Vagina (tissue), 2 donors: ENCODE measurements at regions not wholly inside any gene's neighbourhood (a gene's known extent, or its start where the extent isn't known, plus 50 kb on each side); places are given as distances from the start of the nearest gene placed in this dataset.

Experiments
- DNase-seq, 2 donors: peaks; one replicate each; pipeline ENCODE4 v3.0.0-alpha.2; 2017; ENCODE audit errors: extremely low spot score in 2 of 2
- H3K27ac ChIP-seq: fragments of 200-600 bp; sonication (generic); one replicate; pipeline ENCODE4 v1.5.1; 2019
- H3K27me3 ChIP-seq: fragments of 200-600 bp; sonication (generic); one replicate; pipeline ENCODE4 v1.5.1; 2019
- H3K36me3 ChIP-seq, 2 donors: fragments of 200-600 bp; sonication (generic); one replicate each; pipeline ENCODE4 v1.5.1; 2017 to 2019
- H3K4me1 ChIP-seq: fragments of 200-600 bp; sonication (generic); one replicate; pipeline ENCODE4 v1.5.1; 2019
- H3K4me3 ChIP-seq, 2 donors: fragments of 200-600 bp; sonication (generic); 1 replicate in 1 of 2; 2 replicates in 1 of 2; pipeline ENCODE4 v1.5.1; 2016 to 2019
- H3K9me3 ChIP-seq: fragments of 200-600 bp; sonication (generic); one replicate; pipeline ENCODE4 v1.5.1; 2019
- POLR2A ChIP-seq, 2 donors: fragments of 450-650 bp; IDR thresholded peaks; one replicate each; pipeline ENCODE4 v1.6.1; 2017; ENCODE audit warnings: antibody characterized with exemption in 2 of 2, mild to moderate bottlenecking in 2 of 2, moderate library complexity in 2 of 2
- POLR2AphosphoS5 ChIP-seq, 2 donors: sonication (generic); formaldehyde crosslinking; IDR thresholded peaks; one replicate each; pipeline ENCODE4 v1.9.0; 2017; ENCODE audit warnings: antibody characterized with exemption in 2 of 2, mild to moderate bottlenecking in 2 of 2, low read depth in 1 of 2; ENCODE audit not compliant: insufficient read depth in 1 of 2
- intact Hi-C: fragments of 100-400 bp; cut with DNase I; formaldehyde crosslinking; loops from one replicate; pipeline ENCODE4 v1.15.1; 2023
- TF ChIP-seq, protein P1 (sequence below), 3 experiments: fragments of 450-650 bp in 2 of 3; fragments of 200-600 bp in 1 of 3; sonication (generic) in 1 of 3; IDR thresholded peaks; one replicate each; pipeline ENCODE4 v1.5.1; 2017 to 2019; ENCODE audit warnings: antibody characterized with exemption in 3 of 3, mild to moderate bottlenecking in 2 of 3, moderate library complexity in 2 of 3

DNA sequence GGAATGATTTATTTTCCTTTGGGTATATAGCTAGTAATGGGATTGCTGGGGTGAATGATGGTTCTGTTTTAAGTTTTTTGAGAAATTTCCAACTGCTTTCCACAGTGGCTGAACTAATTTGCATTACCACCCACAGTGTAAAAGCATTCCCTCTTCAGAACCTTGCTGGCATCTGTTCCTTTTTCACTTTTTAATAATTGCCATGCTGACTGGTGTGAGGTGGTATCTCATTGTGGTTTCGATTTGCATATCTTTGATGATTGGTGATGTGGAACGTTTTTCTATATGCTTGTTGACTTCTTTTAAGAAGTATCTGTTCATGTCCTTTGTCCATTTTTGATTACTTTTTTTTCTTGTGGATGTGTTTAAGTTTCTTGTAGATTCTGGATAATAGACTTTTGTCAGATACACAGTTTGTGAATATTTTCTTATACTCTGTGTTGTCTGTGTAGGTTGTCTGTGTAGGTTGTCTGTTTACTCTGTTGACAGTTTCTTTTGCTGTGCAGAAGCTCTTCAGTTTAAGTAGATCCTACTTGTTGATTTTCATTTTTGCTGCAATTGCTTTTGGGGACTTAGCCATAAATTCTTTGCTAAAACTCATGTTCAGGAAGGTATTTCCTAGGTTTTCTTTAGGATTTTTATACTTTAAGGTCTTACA, 291.8 kb upstream of the DDI1 start:
- no peaks in the 10 kb centered on the region for H3K9me3 ChIP-seq
- no peaks in the 10 kb centered on the region for H3K36me3 ChIP-seq
- no peaks in the 10 kb centered on the region for H3K4me1 ChIP-seq
- no peak for DNase-seq
- no peak for TF ChIP-seq POLR2A (IDR thresholded peaks at IDR 0.05)
- no peak for TF ChIP-seq POLR2AphosphoS5 (IDR thresholded peaks at IDR 0.05; ENCODE audit: insufficient read depth in 1 of 2, low read depth in 1 of 2)
- no peak overlapping the region for H3K4me3 ChIP-seq
- intact Hi-C loops: no loop called here
- H3K27me3 ChIP-seq: no peaks in the 10 kb centered on the region
- H3K27ac ChIP-seq: no peak overlapping the region

DNA sequence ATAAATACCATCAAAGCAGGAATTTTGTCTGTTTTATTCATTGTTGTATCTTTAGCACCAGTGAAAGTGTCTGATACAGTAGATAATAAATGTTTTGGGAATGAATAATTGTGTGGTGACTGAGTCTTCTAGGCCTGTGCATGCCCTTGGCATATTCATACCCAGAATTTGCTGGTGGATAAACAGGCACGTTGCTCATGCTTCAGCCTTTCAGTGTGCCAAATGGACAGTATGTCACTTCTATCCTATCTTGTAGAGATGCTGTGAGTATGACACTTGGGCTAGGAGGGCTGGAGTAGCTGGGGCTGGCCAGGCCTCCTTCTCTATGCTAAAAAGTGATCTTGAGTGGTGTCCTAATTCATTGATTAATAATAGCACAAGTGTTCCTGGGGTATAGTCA, 287.3 kb upstream of the DDI1 start:
- no peak for TF ChIP-seq POLR2AphosphoS5 (IDR thresholded peaks at IDR 0.05; ENCODE audit: insufficient read depth in 1 of 2, low read depth in 1 of 2)
- TF ChIP-seq, protein P1, sequence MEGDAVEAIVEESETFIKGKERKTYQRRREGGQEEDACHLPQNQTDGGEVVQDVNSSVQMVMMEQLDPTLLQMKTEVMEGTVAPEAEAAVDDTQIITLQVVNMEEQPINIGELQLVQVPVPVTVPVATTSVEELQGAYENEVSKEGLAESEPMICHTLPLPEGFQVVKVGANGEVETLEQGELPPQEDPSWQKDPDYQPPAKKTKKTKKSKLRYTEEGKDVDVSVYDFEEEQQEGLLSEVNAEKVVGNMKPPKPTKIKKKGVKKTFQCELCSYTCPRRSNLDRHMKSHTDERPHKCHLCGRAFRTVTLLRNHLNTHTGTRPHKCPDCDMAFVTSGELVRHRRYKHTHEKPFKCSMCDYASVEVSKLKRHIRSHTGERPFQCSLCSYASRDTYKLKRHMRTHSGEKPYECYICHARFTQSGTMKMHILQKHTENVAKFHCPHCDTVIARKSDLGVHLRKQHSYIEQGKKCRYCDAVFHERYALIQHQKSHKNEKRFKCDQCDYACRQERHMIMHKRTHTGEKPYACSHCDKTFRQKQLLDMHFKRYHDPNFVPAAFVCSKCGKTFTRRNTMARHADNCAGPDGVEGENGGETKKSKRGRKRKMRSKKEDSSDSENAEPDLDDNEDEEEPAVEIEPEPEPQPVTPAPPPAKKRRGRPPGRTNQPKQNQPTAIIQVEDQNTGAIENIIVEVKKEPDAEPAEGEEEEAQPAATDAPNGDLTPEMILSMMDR (IDR thresholded peaks at IDR 0.05): no peak
- no peak for TF ChIP-seq POLR2A (IDR thresholded peaks at IDR 0.05)
- H3K9me3 ChIP-seq: no peaks in the 10 kb centered on the region
- H3K4me1 ChIP-seq: no peaks in the 10 kb centered on the region
- H3K27me3 ChIP-seq: no peaks in the 10 kb centered on the region
- intact Hi-C loops: no loop called here
- H3K27ac ChIP-seq: no peak overlapping the region
- no peak for DNase-seq
- no peak overlapping the region for H3K4me3 ChIP-seq
- H3K36me3 ChIP-seq: no peaks in the 10 kb centered on the region

DNA sequence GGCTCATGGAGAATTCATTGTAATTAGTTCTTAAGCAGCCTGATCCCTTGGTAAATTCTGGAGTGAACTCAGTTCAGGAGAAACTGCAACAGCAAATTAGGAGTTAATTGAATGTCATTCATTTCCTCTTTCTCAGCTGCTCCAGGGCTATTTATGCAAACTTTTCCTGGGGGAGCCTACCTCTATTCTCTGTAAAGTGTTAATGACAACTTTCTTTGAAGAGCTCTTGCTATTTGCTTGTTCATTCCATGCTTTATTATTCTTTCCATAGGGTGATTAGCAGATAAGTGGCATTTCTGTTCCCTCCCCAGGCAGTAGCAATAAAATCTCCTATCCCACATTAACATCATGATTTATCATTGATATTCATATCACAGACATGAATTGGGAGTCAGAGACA, 267.6 kb upstream of the DDI1 start:
- DNase-seq: no peak
- no peaks in the 10 kb centered on the region for H3K9me3 ChIP-seq
- no peak for TF ChIP-seq POLR2A (IDR thresholded peaks at IDR 0.05)
- TF ChIP-seq, protein P1 (IDR thresholded peaks at IDR 0.05): no peak
- TF ChIP-seq POLR2AphosphoS5 (IDR thresholded peaks at IDR 0.05; ENCODE audit: insufficient read depth in 1 of 2, low read depth in 1 of 2): no peak
- no peaks in the 10 kb centered on the region for H3K4me1 ChIP-seq
- no peaks in the 10 kb centered on the region for H3K27me3 ChIP-seq
- H3K4me3 ChIP-seq: no peak overlapping the region
- H3K36me3 ChIP-seq: no peaks in the 10 kb centered on the region
- no peak overlapping the region for H3K27ac ChIP-seq
- intact Hi-C loops: no loop called here

DNA sequence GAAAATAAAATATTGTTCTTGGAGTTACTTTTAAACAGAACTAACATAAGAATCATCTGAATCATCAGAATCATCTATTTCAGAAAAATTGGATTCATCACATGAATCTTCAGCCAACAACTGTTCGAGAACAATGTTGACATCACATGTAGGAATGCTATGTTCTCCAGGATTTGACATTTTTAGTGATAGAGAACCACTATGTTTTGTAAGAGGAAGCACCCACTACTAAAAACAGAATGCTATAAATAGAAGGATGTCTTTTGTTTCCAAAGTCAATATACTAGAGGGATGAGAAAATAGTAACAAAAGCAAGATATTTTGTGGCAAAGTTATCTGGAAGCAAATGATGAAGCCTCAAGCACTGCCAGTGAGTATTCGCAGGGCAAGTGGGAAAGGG, 263.4 kb upstream of the DDI1 start:
- no peak for DNase-seq
- Histone ChIP-seq H3K4me3 (no peak overlapping the region), H3K36me3 (no peaks in the 10 kb centered on the region), H3K4me1 (no peaks in the 10 kb centered on the region), H3K27ac (no peak overlapping the region), H3K9me3 (no peaks in the 10 kb centered on the region), H3K27me3 (no peaks in the 10 kb centered on the region)
- intact Hi-C loops: no loop called here
- TF ChIP-seq POLR2AphosphoS5 (IDR thresholded peaks at IDR 0.05; ENCODE audit: insufficient read depth in 1 of 2, low read depth in 1 of 2) (peak; percentile 25 to 68), POLR2A (IDR thresholded peaks at IDR 0.05) (no peak)

DNA sequence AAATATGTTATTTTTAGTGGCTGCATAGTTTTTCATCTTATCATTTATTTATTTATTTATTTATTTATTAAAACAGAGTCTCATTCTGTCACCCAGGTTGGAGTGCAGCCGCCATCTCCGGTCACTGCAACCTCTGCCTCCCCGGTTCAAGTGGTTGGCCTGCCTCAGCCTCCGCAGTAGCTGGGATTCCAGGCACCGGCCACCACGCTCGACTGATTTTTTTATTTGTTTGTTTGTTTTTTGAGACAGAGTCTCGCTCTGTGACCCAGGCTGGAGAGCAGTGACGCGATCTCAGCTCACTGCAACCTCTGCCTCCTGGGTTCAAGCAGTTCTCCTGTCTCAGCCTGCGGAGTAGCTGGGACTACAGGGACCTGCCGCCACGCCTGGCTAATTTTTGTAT, 262.9 kb upstream of the DDI1 start:
- Histone ChIP-seq H3K4me1 (no peaks in the 10 kb centered on the region), H3K27ac (no peak overlapping the region), H3K4me3 (no peak overlapping the region), H3K27me3 (no peaks in the 10 kb centered on the region), H3K36me3 (no peaks in the 10 kb centered on the region), H3K9me3 (no peaks in the 10 kb centered on the region)
- TF ChIP-seq POLR2AphosphoS5 (IDR thresholded peaks at IDR 0.05; ENCODE audit: insufficient read depth in 1 of 2, low read depth in 1 of 2) (no peak), POLR2A (IDR thresholded peaks at IDR 0.05) (no peak)
- TF ChIP-seq, protein P1 (IDR thresholded peaks at IDR 0.05): no peak
- intact Hi-C loops: no loop called here
- no peak for DNase-seq

DNA sequence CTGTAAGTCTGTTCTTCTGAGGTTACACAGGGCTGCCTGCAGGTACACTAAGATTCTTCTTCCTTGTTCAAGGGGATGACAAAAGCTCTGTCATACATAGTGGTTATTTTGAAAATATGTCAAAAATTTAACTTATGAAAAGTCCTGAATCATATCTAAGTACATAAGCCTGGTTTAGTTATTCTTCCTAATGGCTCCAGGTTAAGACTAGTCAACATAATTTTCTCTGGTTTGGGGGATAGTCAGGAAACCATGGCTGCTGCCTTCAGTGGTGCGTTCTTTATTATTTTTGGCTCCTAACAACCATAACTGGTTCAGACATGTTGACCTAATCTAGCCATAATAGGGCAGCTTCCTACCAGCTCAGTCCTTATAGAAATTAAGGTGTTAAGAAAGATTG, 257.4 kb upstream of the DDI1 start:
- DNase-seq: no peak
- H3K9me3 ChIP-seq: no peaks in the 10 kb centered on the region
- TF ChIP-seq POLR2A (IDR thresholded peaks at IDR 0.05) (no peak), POLR2AphosphoS5 (IDR thresholded peaks at IDR 0.05; ENCODE audit: insufficient read depth in 1 of 2, low read depth in 1 of 2) (no peak)
- TF ChIP-seq, protein P1 (IDR thresholded peaks at IDR 0.05): no peak
- intact Hi-C loops: no loop called here
- no peaks in the 10 kb centered on the region for H3K36me3 ChIP-seq
- H3K27me3 ChIP-seq: no peaks in the 10 kb centered on the region
- H3K4me1 ChIP-seq: no peaks in the 10 kb centered on the region
- H3K4me3 ChIP-seq: no peak overlapping the region
- no peak overlapping the region for H3K27ac ChIP-seq
